Fibroblast of lung (primary cell): ENCODE measurements at regions not wholly inside any gene's neighbourhood (a gene's known extent, or its start where the extent isn't known, plus 50 kb on each side); places are given as distances from the start of the nearest gene placed in this dataset.

Source experiments
- DNase-seq, 2 donors: peaks; one replicate each; pipeline versions ENCODE4 v3.0.0 to v3.0.0-alpha.2; 2010; ENCODE audit warnings: low read depth in 2 of 2
- H2AFZ ChIP-seq: 2 replicates; pipeline ENCODE4 v1.5.1; 2012; ENCODE audit warnings: low read length, control low read depth, inconsistent platforms
- H3K27ac ChIP-seq: 2 replicates; pipeline ENCODE4 v1.5.1; 2011; ENCODE audit warnings: low read length, control low read depth; ENCODE audit not compliant: insufficient read depth
- H3K27me3 ChIP-seq: 2 replicates; pipeline ENCODE4 v1.5.1; 2011; ENCODE audit warnings: mild to moderate bottlenecking, low read length; ENCODE audit not compliant: control insufficient read depth, insufficient read depth
- H3K36me3 ChIP-seq: 2 replicates; pipeline ENCODE4 v1.5.1; 2011; ENCODE audit warnings: low read length; ENCODE audit not compliant: control insufficient read depth, insufficient read depth
- H3K4me1 ChIP-seq: 2 replicates; pipeline ENCODE4 v1.5.1; 2011; ENCODE audit warnings: low read length; ENCODE audit not compliant: control insufficient read depth, insufficient read depth; ENCODE audit errors: extremely low read depth
- H3K4me2 ChIP-seq: 2 replicates; pipeline ENCODE4 v1.5.1; 2011; ENCODE audit warnings: low read length, control low read depth; ENCODE audit not compliant: insufficient read depth; ENCODE audit errors: extremely low read depth
- H3K4me3 ChIP-seq, 4 experiments: fragments of 200-600 bp in 1 of 4; sonication (generic) in 1 of 4; replicated peaks in 1 of 4; 2 replicates each; pipeline ENCODE4 v1.5.1; 2011 to 2016; ENCODE audit warnings: low read length in 4 of 4, low read depth in 3 of 4, mild to moderate bottlenecking in 3 of 4, control low read depth in 2 of 4, inconsistent platforms in 1 of 4, mixed read lengths in 1 of 4; ENCODE audit not compliant: insufficient read depth in 1 of 4; ENCODE audit errors: control extremely low read depth in 1 of 4
- H3K79me2 ChIP-seq: 2 replicates; pipeline ENCODE4 v1.5.1; 2012; ENCODE audit warnings: mild to moderate bottlenecking, low read length, inconsistent platforms; ENCODE audit not compliant: control insufficient read depth, insufficient read depth
- H3K9ac ChIP-seq: 2 replicates; pipeline ENCODE4 v1.5.1; 2011; ENCODE audit warnings: mild to moderate bottlenecking, low read length, control low read depth; ENCODE audit not compliant: insufficient read depth
- H3K9me3 ChIP-seq: 2 replicates; pipeline ENCODE4 v1.5.1; 2012; ENCODE audit warnings: low read depth, low read length; ENCODE audit not compliant: control insufficient read depth, insufficient read depth
- H4K20me1 ChIP-seq: 2 replicates; pipeline ENCODE4 v1.5.1; 2011; ENCODE audit warnings: low read length; ENCODE audit not compliant: control insufficient read depth, insufficient read depth; ENCODE audit errors: extremely low read depth
- EZH2 ChIP-seq: IDR thresholded peaks from 2 replicates; pipeline ENCODE4 v1.5.1; 2012; ENCODE audit warnings: low read length, control low read depth, mild to moderate bottlenecking; ENCODE audit errors: missing control alignments
- TF ChIP-seq, protein P1 (sequence below), 2 donors: IDR thresholded peaks in 1 of 2; conservative IDR thresholded peaks in 1 of 2; 1 replicate in 1 of 2; 2 replicates in 1 of 2; pipeline ENCODE4 v1.5.1; 2011 to 2012; ENCODE audit warnings: low read length in 2 of 2, control low read depth in 1 of 2, inconsistent platforms in 1 of 2, low read depth in 1 of 2, mild to moderate bottlenecking in 1 of 2

DNA sequence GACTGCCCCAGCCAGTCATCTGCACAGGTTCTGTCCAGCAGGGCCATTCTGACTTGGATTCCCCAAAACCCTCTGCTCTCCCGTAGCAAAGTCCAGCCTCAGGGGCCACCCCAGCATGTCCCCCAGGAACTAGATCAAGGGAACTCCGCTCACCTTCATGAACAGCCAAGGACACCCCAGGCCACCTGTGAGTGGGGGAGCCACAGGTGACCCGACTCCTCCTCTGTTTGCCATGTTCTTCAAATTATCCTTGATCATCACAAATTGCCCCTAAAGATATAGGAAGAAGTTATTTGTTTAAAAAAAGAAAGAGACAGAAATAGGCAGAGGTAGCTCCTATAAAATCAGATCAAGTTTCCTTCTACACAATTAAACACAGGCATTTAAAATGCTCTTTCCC lies 475.0 kb downstream of the MATN1 start:
- Histone ChIP-seq H3K4me2 (no peak overlapping the region), H4K20me1 (no peaks in the 10 kb centered on the region), H3K79me2 (no peaks in the 10 kb centered on the region), H3K27me3 (no peaks in the 10 kb centered on the region), H3K4me3 (no peak overlapping the region), H3K4me1 (no peaks in the 10 kb centered on the region), H3K9ac (no peak overlapping the region), H3K27ac (no peak overlapping the region), H3K9me3 (no peaks in the 10 kb centered on the region), H3K36me3 (no peaks in the 10 kb centered on the region), H2AFZ (no peak overlapping the region)
- DNase-seq = no peak
- TF ChIP-seq, protein P1, sequence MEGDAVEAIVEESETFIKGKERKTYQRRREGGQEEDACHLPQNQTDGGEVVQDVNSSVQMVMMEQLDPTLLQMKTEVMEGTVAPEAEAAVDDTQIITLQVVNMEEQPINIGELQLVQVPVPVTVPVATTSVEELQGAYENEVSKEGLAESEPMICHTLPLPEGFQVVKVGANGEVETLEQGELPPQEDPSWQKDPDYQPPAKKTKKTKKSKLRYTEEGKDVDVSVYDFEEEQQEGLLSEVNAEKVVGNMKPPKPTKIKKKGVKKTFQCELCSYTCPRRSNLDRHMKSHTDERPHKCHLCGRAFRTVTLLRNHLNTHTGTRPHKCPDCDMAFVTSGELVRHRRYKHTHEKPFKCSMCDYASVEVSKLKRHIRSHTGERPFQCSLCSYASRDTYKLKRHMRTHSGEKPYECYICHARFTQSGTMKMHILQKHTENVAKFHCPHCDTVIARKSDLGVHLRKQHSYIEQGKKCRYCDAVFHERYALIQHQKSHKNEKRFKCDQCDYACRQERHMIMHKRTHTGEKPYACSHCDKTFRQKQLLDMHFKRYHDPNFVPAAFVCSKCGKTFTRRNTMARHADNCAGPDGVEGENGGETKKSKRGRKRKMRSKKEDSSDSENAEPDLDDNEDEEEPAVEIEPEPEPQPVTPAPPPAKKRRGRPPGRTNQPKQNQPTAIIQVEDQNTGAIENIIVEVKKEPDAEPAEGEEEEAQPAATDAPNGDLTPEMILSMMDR (conservative IDR thresholded peaks at IDR 0.05 in 1 of 2, IDR thresholded peaks at IDR 0.05 in 1 of 2; ENCODE audit: low read depth in 1 of 2, low read length in 2 of 2) = no peak
- TF ChIP-seq EZH2 = no peak

DNA sequence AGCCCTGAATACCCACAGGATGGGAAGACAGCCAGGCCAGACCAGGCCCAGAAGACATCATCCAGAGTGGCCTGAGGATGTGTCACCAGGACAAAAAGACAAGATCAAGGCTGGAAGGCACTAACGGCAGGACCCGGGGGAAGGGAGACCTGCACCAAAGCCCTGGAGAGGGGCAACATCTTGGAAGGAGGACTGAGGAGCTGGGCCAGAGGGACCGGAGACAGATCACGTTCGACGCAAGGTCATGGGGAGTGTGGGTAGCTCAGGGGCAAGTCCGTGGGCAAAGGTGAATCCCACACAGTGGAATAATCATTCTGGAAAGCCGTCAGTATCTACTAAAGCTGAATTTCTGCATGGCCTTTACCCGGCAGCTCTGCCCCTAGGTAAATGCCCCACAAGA lies 478.6 kb downstream of the MATN1 start:
- no peaks in the 10 kb centered on the region for H3K9me3 ChIP-seq
- no peaks in the 10 kb centered on the region for H3K27me3 ChIP-seq
- no peaks in the 10 kb centered on the region for H3K36me3 ChIP-seq
- no peak overlapping the region for H3K27ac ChIP-seq
- H4K20me1 ChIP-seq = no peaks in the 10 kb centered on the region
- no peak overlapping the region for H2AFZ ChIP-seq
- no peak for DNase-seq
- H3K4me3 ChIP-seq = no peak overlapping the region
- H3K79me2 ChIP-seq = no peaks in the 10 kb centered on the region
- no peak for TF ChIP-seq EZH2
- TF ChIP-seq, protein P1 (conservative IDR thresholded peaks at IDR 0.05 in 1 of 2, IDR thresholded peaks at IDR 0.05 in 1 of 2; ENCODE audit: low read depth in 1 of 2, low read length in 2 of 2) = no peak
- no peak overlapping the region for H3K9ac ChIP-seq
- H3K4me2 ChIP-seq = no peak overlapping the region
- no peaks in the 10 kb centered on the region for H3K4me1 ChIP-seq

DNA sequence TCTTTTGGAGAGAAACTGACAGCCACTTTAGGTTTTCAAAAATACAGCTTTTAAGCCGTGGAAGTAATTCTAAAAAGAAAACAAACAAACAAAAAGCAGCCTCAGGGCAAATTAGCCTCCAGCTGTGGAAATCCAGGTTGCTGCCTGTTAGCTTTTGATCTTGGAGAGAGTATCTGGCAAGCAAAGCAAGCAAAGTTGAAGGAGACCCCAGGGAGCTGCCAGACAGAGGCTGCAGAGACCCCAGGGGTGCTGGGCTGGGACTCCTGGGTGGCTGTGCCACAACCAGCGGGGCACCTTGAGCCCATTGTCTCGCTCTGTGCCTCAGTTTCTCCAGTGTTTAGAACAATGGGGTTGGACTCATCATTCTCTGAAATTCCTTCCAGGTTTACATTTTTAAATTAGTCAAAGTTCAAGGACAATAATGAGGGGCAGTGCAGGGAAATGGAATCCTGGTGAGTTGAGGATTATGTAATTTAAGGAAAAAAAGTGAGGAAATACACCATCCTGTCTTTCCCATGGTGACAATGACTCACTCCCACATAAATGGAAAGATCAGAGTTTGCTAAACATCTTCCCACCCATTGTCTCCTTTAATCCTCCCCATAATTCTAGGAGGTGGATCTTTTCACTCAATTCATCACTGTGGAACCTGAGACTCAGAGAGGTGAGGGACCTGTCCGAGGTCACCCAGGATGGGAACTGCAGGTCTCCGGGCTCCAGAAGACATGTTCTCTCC lies 480.5 kb downstream of the MATN1 start:
- Histone ChIP-seq H3K27ac (no peak overlapping the region), H4K20me1 (no peaks in the 10 kb centered on the region), H3K27me3 (no peaks in the 10 kb centered on the region), H3K36me3 (no peaks in the 10 kb centered on the region), H3K79me2 (no peaks in the 10 kb centered on the region), H3K4me1 (no peaks in the 10 kb centered on the region), H2AFZ (no peak overlapping the region), H3K9ac (no peak overlapping the region), H3K9me3 (no peaks in the 10 kb centered on the region), H3K4me3 (no peak overlapping the region), H3K4me2 (no peak overlapping the region)
- DNase-seq = no peak
- TF ChIP-seq, protein P1 (conservative IDR thresholded peaks at IDR 0.05 in 1 of 2, IDR thresholded peaks at IDR 0.05 in 1 of 2; ENCODE audit: low read depth in 1 of 2, low read length in 2 of 2) = no peak
- TF ChIP-seq EZH2 = no peak
